GM18511 (cell line): ENCODE measurements at regions not wholly inside any gene's neighbourhood (a gene's known extent, or its start where the extent isn't known, plus 50 kb on each side); places are given as distances from the start of the nearest gene placed in this dataset.
"Not testable (repeated sequence)": the region's sequence is repeated elsewhere in the genome, so short reads cannot be mapped to it uniquely, and the experiment has no call there.

Experiments
- ATAC-seq: cut with Tn5 transposase; IDR thresholded peaks from one replicate; pipeline ENCODE4 v1.9.1; 2021; ENCODE audit warnings: mild to moderate bottlenecking, moderate library complexity; ENCODE audit not compliant: unreplicated experiment

DNA sequence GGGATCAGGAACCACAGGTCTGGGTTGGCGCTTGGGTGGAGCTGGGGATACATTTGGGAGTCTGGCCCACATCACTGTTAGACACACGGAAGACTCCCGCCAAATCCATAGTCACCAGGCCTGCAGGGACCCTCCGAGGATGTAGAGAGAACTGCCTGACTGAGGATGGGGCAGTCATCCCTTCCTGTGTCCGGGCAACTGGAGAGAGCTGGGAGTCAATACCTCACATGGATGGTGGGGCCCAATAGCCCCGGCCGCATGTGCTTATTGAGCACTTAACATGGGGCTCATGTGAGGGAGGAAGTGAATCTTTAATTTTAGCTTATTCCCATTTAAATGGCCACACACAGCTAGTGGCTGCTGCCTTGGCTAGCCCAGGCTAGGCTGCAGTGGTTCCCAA lies 124.5 kb downstream of the TLR5 start:
- no peak for ATAC-seq

DNA sequence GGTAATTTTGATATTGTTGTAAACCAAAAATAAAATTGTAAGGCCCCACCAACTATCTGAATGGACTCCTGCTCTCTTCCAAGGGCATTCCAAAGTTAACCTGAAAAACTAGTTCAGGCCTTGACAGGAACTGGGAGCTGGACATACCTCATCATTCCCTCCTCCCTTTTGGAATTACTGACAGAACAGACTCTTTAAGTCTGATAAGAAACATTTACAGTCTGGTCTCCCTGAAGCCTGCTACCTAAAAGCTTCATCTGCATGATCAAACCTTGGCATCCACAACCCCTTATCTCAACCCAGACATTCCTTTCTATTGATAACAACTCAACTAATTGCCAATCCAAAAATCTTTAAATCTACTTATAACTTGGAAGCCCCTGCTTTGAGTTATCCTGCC lies 123.8 kb downstream of the TLR5 start:
- no peak for ATAC-seq

DNA sequence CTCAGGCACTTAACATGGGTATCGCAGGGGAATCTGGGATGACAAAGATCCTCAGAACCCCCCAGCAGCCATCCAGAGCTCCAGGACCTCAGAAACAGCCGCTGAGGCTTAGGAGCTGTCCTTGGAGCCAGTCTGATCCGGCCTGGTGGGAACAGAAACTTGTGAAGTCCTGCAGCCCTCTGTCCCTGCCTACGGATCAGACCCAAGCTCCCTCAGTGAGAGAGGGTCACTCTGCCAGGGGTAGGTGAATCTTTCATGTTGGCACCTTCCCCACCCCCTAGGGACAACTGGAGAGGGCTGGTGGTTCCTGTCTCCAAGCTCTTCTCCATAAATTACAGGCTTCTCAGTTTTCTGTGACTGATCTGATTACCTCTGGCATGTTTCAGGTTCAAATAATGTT lies 122.3 kb downstream of the TLR5 start:
- ATAC-seq = no peak

DNA sequence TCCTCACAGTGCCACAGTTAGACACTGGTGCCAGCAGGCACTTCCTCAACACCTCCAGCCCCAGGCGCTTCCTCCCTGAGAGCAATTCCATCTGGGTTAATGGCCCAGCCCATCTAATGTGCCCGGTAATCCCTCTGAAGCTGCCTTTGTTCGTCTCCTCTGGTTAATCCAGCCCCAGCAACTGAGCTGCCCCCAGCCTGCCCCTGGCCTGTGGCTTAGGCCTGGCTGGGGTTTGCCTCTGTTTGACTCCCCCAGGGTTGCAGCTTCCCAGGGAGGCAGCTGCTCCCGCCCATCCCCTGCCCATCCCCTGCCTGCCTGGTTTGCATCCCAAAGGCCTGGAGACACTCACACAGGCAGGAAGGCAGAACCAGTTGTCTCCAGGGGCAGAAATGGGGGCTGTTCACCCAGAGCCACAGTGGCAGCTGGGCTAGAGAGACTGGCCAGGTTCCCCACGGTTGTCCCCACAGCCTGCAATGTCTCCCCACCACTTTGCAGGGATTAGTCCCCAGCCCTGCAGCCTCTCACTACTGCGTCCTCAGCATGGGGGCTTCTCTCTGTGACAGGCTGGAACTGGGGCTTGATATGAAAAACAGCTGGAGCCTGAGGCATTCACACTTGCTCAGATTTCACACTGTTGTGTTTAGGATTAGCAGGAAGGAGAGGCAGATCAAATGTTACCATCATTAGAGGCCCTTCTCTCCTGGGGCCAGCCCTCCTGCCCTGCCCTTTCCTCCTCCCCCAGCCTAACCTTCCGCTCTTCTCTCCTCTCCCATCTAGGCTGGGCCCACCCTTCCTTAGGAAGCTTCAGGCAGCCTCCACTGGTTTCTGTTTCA lies 120.2 kb downstream of the TLR5 start:
- no peak for ATAC-seq

DNA sequence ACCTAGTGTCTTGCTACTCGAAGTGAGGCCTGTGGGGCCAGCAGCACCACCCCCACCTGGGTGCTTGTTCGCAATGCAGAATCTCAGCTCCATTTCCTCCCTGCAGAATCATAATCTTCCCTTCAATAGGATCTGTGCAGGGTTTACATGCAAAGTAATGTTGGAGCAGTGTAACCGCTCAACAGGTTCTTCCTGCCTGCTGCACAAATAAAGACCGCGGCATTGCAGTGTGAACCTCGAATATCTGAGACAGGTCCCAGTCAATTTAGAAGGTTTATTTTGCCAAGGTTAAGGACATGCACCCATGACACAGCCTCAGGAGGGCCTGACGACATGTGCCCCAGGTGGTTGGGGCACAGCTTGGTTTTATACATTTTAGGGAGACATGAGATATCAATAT lies 119.2 kb downstream of the TLR5 start:
- ATAC-seq = no peak

DNA sequence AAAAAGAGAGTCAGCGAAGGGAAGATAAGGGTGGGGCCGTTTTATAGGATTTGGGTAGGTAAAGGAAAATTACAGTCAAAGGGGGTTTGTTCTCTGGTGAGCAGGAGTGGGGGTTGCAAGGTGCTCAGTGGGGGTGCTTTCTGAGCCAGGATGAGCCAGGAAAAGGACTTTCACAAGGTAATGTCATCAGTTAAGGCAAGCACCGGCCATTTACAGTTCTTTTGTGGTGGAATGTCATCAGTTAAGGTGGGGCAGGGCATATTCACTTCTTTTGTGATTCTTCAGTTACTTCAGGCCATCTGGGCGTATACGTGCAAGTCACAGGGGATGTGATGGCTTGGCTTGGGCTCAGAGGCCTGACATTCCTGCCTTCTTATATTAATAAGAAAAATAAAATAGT lies 118.6 kb downstream of the TLR5 start:
- ATAC-seq = not testable (repeated sequence)

DNA sequence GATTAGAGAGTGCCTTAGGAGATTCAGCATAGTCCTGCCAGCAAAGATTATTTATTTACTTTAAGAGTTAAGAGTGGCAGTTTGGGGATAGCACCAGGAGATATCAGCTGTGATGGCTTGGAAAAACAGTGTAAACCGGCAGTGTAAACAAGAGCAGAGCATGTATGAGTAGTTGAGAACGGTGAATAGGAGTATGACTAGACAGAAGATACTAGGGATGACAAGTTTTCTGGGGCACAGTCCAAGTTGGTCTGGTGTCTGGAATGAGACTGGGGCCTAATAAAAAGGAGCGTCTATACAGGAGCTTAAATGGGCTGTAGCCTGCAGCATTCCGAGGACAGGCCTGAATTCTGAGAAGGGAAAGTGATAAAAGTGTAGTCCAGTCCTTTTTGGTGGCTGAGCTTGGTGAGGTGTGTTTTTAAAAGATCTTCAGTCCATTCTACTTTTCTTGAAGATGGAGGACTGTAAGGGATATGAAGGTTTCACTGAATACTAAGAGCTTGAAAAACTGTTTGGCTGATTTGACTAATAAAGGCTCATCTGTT lies 117.8 kb downstream of the TLR5 start:
- ATAC-seq = not testable (repeated sequence)

DNA sequence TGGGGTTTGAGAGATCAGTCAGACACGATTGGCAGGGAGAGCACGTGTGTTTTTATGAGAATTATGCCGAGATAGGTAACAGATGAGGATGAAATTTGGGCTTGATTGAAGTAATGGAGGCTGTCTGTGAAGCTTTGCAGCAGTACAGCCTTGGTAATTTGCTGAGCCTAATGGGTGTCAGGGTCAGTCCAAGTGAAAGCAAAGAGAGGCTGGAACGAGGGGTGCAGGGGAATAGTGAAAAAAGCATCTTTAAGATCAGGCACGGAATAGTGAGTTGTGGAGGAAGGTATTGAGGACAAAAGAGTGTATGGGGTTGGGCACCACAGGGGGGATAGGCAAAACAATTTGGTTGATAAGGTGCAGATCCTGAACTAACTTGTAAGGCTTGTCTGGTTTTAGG lies 116.4 kb downstream of the TLR5 start:
- not testable (repeated sequence) for ATAC-seq

DNA sequence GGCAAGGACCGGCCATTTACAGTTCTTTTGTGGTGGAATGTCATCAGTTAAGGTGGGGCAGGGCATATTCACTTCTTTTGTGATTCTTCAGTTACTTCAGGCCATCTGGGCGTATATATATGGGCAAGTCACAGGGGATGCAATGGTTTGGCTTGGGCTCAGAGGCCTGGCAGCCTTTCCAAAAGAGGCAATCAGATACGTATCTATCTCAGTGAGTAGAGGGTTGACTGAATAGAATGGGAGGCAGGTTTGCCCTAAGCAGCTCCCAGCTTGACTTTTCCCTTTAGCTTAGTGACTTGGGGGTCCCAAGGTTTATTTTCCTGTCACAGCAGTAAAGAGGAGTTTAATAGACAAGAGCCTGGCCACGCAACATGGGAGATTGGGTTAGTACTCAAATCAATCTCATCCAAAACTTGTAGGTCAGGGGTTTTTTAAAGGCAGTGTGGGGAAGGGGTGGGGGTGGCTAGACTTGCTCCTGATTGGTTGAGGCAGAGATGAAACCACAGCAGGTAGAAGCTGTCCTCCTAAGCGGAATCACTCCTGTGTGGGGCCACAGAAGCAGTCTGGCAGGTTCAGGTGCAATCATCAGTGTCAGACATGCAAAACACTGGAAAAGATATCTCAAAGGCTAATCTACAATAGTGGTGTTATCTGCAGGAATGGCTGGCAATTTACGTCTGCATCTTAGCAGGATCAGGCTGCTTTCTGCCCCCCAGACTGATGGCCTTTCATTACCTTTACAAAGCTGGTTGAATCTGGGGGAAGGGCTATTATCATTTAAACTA lies 112.9 kb downstream of the TLR5 start:
- ATAC-seq = no peak

DNA sequence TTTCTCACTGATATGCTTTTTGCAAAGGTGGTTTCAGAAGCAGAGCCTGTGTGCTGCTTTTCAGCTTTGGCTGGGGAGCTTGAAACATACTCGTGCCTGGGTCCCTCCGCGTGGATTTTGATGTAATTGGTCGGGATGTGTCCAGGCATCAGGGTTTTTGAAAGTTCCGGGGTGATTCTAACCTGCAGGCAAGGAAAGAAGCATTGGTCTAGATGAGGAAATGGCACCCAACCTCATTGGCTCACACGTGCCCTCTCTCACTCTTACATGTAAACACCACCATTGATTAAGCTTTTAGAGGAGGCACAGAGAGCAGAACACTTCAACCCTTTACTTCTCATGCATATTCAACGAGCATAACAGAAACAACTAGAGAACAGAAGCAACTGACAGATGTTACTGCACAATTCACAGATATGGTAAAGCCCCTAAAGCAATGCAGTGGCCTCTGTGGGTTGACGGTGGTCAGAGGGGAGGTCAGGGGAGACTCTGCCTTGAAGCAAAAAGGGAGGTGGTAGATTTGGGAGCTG lies 112.1 kb downstream of the TLR5 start:
- no peak for ATAC-seq

DNA sequence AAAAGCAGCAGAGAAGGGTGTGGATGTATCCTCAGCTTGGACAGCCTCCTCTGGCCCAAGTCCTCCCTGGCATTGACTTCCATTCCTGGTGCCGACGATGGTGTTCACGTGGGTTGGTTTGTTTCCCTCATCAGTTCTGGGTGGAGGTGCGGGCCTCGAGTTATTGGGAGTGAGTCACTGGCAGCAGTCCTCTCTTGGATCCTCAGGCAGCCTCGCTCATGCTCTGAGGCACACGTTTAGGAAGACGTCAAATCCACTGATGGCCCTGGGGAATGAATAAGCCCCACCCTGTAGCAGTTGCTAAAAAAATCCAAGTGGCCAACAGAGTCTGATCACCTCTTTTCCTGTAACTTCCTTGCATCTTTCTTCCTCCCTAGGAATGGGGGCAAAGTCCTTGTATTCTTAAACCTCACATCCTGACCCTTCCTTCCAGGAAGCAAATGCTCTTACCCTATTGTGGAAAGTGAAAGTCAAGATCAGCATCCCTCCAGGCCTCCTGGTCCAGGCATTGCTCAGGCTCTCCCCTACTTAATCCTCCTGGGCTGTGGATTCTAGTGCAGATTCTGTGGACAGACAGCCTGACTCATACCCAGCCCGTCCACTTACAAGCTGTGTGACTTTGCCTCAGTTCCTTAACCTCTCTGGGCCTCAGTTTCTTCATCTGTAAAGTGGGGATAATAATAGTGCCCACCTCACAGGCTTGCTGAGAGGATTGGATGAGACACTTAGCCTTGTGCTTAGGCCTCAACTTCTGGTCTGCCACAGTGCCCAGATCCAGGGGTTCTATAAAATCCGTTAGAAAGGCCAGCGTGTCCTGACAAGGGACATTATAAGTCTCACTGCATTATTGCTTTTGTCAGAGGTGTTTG lies 111.1 kb downstream of the TLR5 start:
- ATAC-seq = no peak

DNA sequence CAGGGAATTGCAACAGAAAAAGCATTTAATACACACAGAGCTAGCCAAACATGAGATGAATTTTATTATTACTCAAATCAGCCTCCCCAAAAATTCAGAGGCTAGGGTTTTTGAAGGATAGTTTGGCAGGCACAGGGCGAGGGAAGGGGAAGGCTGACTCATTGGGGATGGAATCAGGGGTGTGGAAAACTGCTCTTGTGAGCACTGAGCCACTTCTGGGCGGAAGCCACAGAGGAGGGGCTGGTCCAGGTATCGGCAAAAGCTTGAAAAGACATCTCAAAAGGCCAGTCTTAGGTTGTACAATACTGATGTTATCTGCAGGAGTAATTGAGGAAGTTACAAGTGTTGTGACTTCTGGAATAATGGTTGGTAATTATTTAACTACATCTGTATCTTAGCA lies 109.4 kb downstream of the TLR5 start:
- no peak for ATAC-seq

DNA sequence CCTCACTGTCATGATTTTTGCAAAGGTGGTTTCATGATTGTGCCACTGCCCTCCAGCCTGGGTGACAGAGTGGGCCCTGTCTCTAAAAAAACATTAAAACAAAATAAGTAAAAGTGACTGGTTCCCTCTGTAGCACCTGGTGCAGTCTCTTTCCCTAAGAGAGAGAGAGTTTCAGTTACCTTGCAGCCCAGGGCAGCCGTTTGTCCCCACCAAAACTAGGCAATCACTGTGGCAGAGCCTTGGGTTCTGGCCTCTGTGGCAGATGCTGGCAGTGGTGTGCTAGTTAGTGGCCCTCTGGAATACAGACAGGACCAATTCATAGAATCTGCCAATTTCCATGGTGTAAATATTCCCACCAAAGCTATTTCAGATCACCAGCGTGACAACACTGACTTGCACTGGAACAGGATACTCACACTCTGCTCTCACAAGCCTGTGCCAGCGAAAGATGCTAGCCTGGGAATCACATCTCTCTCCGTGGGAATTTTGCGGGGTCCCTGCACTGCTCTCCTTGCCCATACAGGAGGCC lies 108.7 kb downstream of the TLR5 start:
- no peak for ATAC-seq

DNA sequence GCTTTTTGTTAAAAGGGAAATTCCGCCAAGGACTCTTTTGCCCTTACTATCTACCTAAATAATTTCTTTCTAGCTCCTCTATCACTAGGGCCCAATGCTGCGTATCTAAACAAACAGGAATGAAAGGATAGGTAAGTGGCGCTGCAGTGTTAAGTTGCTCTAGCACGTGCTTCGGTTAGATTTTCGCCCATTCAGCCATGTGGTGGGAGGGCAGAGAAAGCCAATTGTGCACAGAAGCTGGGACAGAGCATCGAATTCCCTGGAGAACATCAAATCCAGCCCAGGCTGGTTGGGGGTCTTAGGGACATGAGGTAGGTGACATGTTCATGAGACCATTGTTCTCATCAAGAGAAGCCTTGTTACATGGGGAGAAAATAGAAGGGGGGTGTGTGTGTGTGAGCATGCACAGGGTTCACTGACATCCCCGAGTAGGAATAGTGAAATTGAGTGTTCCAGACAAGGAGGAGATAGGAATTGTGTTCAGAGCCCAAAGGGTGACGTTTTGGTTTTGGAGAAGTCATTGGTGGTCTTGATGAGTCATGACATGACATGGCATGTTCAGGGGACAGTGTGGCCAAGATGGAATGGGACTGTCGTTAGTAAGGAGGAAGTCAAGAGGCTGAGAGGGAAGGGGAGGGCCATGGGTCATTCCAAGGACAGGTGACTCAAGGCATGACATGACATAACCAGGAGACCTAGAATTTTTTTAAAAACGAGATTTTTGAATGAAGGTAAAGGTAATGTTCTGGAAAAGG lies 107.1 kb downstream of the TLR5 start:
- ATAC-seq = no peak

DNA sequence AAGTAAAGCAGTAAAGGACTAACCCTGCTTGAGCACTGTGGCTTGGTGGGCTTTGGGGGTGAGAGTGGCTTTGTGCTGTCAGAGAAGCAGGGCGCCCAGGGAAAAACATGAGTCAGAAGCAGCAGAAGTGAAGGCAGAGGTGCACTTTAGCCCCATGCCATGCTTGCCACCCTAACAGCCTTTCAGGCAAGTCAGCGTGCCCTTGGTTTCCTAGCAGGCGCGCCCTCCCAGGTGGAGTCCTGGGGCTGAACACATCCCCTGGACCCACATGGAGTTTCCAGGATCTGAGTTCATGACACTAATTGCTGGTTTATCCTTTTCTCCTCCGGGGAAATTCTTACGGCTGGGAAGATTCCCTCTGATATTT lies 106.6 kb downstream of the TLR5 start:
- no peak for ATAC-seq

DNA sequence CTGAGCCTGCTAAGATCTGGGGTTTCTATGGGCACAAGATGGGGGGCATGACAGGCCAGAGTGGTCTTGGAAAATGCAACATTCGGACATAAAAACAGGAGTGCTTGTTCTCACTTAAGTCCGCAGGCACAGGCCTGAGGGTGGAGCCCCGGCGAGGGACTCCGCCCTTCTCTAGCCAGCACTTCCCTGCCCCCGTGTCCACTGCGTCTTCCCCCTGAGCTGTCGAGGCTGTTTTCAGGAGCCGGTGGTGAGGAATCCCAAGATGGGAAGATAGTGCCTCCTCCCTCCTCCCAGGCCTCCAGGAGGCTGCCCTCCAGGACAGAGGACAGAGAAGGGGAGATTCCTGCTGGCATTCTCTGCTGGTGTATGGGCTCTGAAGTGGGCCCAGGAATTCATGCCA lies 105.2 kb downstream of the TLR5 start:
- no peak for ATAC-seq

DNA sequence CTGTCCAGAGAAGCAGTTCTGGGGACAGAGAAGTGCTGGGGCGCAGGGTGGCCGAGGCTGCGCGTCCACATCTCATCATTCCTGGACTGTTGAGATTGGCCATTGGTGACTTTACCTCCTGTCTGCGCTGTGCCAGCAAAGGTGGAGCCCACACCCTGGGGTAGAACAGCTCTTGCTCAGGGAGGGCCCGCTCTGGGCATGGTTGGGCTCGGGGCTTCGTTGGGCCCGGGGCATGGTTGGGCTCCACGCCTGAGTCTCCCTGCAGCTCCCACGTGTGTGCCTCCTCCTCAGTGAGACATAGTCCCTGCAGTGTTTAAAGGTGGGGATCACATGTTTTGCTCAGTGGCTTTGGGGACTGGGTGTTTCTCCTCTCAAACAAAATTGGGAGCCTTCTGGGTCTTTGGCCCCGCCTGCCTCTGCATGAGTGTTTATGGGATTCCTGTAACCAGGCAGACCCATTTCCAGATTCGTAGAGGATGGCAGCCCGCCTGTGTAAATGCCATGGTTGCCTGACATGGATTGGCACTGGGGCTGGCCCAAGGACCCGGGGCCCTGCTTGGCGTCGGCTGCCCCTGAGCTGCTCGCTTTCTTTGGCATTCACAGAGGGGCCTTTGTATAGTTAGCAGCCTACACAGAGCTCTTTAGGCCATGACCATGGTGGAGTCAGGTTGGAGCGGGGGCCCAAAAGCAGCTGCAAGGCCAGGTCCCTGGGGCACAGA lies 104.6 kb downstream of the TLR5 start:
- no peak for ATAC-seq

DNA sequence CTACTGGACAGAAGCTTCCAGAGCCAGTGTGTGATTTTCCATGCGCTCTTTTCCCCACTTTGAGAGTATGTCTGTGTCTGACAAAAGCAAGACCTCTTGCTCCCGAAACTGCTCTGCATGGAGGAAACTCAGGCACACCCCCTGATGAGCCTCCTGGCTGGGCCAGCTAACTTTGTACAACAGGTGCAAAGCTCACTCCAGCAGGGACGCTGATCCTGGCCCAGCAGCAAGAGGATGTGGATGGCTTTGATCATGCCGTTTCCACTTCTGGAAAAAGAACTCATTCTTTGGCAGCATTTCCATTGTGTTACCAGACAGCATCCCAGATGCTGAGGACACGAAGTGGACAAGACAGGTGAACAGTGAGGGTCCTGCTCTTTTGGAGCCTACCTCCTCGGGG lies 103.1 kb downstream of the TLR5 start:
- no peak for ATAC-seq

DNA sequence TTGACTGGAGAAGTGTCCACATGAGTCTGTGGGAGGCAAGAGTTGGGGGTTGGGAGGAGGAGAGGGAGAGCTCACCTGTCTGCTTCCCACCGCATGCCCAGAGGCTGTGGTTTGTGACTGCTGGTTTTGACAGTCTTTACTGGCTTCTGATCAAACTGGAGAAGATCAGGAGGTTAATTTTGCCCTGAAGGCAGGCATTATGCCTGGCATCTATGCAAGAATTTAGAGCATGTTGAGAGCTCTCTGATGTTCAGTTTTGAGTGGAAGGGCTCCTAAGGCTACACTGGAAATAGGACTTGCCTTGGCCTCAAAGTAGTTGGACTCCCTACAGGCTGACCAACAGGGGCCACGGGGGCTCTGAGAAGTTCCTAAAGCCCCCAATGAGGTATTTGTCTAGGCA lies 101.6 kb downstream of the TLR5 start:
- ATAC-seq = no peak
